ENCODE measurements at regions not wholly inside any gene's neighbourhood (a gene's known extent, or its start where the extent isn't known, plus 50 kb on each side); places are given as distances from the start of the nearest gene placed in this dataset.

- DNase-seq: no peak
These were observed 369.0 kb upstream of the CDIN1 start for GRCh38 chr15:36210426-36210825.

- no peak for DNase-seq
These were observed 361.1 kb upstream of the CDIN1 start for GRCh38 chr15:36218322-36218721.

GRCh38 chr15:36218991-36219390 lies 360.4 kb upstream of the CDIN1 start:
- DNase-seq: no peak

- no peak for DNase-seq
These were observed 357.4 kb upstream of the CDIN1 start for GRCh38 chr15:36221992-36222391.

GRCh38 chr15:36230776-36231175 lies 348.6 kb upstream of the CDIN1 start:
- DNase-seq: no peak

GRCh38 chr15:36232491-36232890 lies 346.9 kb upstream of the CDIN1 start:
- no peak for DNase-seq

- DNase-seq: no peak
These were observed 344.7 kb upstream of the CDIN1 start for GRCh38 chr15:36234743-36235142.

GRCh38 chr15:36235173-36235572 lies 344.3 kb upstream of the CDIN1 start:
- DNase-seq: no peak

GRCh38 chr15:36239509-36239908 lies 339.9 kb upstream of the CDIN1 start:
- no peak for DNase-seq

GRCh38 chr15:36251450-36251849 lies 328.0 kb upstream of the CDIN1 start:
- DNase-seq: no peak

GRCh38 chr15:36252146-36252711 lies 327.2 kb upstream of the CDIN1 start:
- DNase-seq: no peak

GRCh38 chr15:36254426-36254825 lies 325.0 kb upstream of the CDIN1 start:
- no peak for DNase-seq

GRCh38 chr15:36256404-36256807 lies 323.0 kb upstream of the CDIN1 start:
- DNase-seq: no peak

GRCh38 chr15:36263666-36264065 lies 315.8 kb upstream of the CDIN1 start:
- DNase-seq: no peak

GRCh38 chr15:36265422-36265821 lies 314.0 kb upstream of the CDIN1 start:
- no peak for DNase-seq

GRCh38 chr15:36271048-36271447 lies 308.4 kb upstream of the CDIN1 start:
- no peak for DNase-seq

- no peak for DNase-seq
These were observed 303.8 kb upstream of the CDIN1 start for GRCh38 chr15:36275656-36276055.

- no peak for DNase-seq
These were observed 301.2 kb upstream of the CDIN1 start for GRCh38 chr15:36278219-36278618.

GRCh38 chr15:36282821-36283220 lies 296.6 kb upstream of the CDIN1 start:
- no peak for DNase-seq

- no peak for DNase-seq
These were observed 294.5 kb upstream of the CDIN1 start for GRCh38 chr15:36284911-36285310.

- no peak for DNase-seq
These were observed 287.9 kb upstream of the CDIN1 start for GRCh38 chr15:36291501-36291900.

- no peak for DNase-seq
These were observed 285.1 kb upstream of the CDIN1 start for GRCh38 chr15:36294359-36294758.

GRCh38 chr15:36301947-36302346 lies 277.5 kb upstream of the CDIN1 start:
- no peak for DNase-seq

- no peak for DNase-seq
These were observed 266.4 kb upstream of the CDIN1 start for GRCh38 chr15:36313021-36313420.

GRCh38 chr15:36313736-36314280 lies 265.6 kb upstream of the CDIN1 start:
- no peak for DNase-seq
